SK-N-SH treated with all-trans-retinoic acid at 6 μM for 48 hours (cell line): ENCODE measurements at regions not wholly inside any gene's neighbourhood (a gene's known extent, or its start where the extent isn't known, plus 50 kb on each side); places are given as distances from the start of the nearest gene placed in this dataset.

Source experiments
- ATAC-seq: fragments of 200-7000 bp; cut with Tn5 transposase; 3 replicates; pipeline ENCODE4 v1.9.1; 2020; ENCODE audit warnings: mild to moderate bottlenecking, moderate library complexity
- ARNTL ChIP-seq: fragments of 450-650 bp; formaldehyde crosslinking; IDR thresholded peaks from 2 replicates; pipeline ENCODE4 v1.5.0; 2020; ENCODE audit warnings: low read depth, mild to moderate bottlenecking, moderate library complexity, borderline replicate concordance
- BACH2 ChIP-seq: fragments of 250-450 bp; sonication (Bioruptor Pico); IDR thresholded peaks from 2 replicates; pipeline ENCODE4 v1.9.0; 2021; ENCODE audit warnings: mild to moderate bottlenecking, borderline replicate concordance
- CSRNP3 ChIP-seq: fragments of 250-450 bp; sonication (Bioruptor Pico); IDR thresholded peaks from 2 replicates; pipeline ENCODE4 v1.5.1; 2021; ENCODE audit warnings: mild to moderate bottlenecking, moderate library complexity
- ESRRG ChIP-seq: fragments of 250-450 bp; sonication (Bioruptor Pico); IDR thresholded peaks from 2 replicates; pipeline ENCODE4 v1.6.1; 2021; ENCODE audit warnings: mild to moderate bottlenecking
- GLIS3 ChIP-seq: fragments of 250-450 bp; sonication (Bioruptor Pico); IDR thresholded peaks from 2 replicates; pipeline ENCODE4 v1.5.0; 2020; ENCODE audit warnings: mild to moderate bottlenecking, moderate library complexity
- OSR1 ChIP-seq: fragments of 250-450 bp; sonication (Bioruptor Pico); IDR thresholded peaks from 2 replicates; pipeline ENCODE4 v1.8.0; 2022; ENCODE audit warnings: moderate library complexity, mild to moderate bottlenecking, inconsistent platforms
- PPARA ChIP-seq: fragments of 250-450 bp; sonication (Bioruptor Pico); IDR thresholded peaks from 2 replicates; pipeline ENCODE4 v1.5.0; 2020; ENCODE audit warnings: mild to moderate bottlenecking, borderline replicate concordance
- RARB ChIP-seq: fragments of 250-450 bp; sonication (Bioruptor Pico); IDR thresholded peaks from 2 replicates; pipeline ENCODE4 v1.8.0; 2021; ENCODE audit warnings: mild to moderate bottlenecking, moderate library complexity
- SNAI2 ChIP-seq: fragments of 250-450 bp; sonication (Bioruptor Pico); IDR thresholded peaks from 2 replicates; pipeline ENCODE4 v1.5.0; 2020; ENCODE audit warnings: mild to moderate bottlenecking, moderate library complexity
- TCF4 ChIP-seq: fragments of 250-450 bp; sonication (Bioruptor Pico); IDR thresholded peaks from 2 replicates; pipeline ENCODE4 v1.8.0; 2021; ENCODE audit warnings: mild to moderate bottlenecking, moderate library complexity, borderline replicate concordance
- TOX ChIP-seq: fragments of 250-450 bp; sonication (Bioruptor Pico); IDR thresholded peaks from 2 replicates; pipeline ENCODE4 v1.8.0; 2021; ENCODE audit warnings: mild to moderate bottlenecking, moderate library complexity, borderline replicate concordance
- TSHZ2 ChIP-seq: fragments of 250-450 bp; sonication (Bioruptor Pico); IDR thresholded peaks from 2 replicates; pipeline ENCODE4 v1.5.0; 2020; ENCODE audit warnings: mild to moderate bottlenecking, moderate library complexity
- ZC3H10 ChIP-seq: fragments of 250-450 bp; sonication (Bioruptor Pico); IDR thresholded peaks from 2 replicates; pipeline ENCODE4 v1.5.1; 2021; ENCODE audit warnings: mild to moderate bottlenecking, moderate library complexity
- ZFP3 ChIP-seq: fragments of 250-450 bp; sonication (Bioruptor Pico); IDR thresholded peaks from 2 replicates; pipeline ENCODE4 v1.5.0; 2020; ENCODE audit warnings: mild to moderate bottlenecking, moderate library complexity
- ZFP30 ChIP-seq: fragments of 450-650 bp; formaldehyde crosslinking; IDR thresholded peaks from 2 replicates; pipeline ENCODE4 v1.5.0; 2022; ENCODE audit warnings: mild to moderate bottlenecking, moderate library complexity
- ZNF565 ChIP-seq: fragments of 450-650 bp; formaldehyde crosslinking; conservative IDR thresholded peaks from 2 replicates; pipeline ENCODE4 v1.5.0; 2020; ENCODE audit warnings: low read depth, mild to moderate bottlenecking, moderate library complexity
- ZNF70 ChIP-seq: fragments of 450-650 bp; formaldehyde crosslinking; IDR thresholded peaks from 2 replicates; pipeline ENCODE4 v1.5.0; 2020; ENCODE audit warnings: mild to moderate bottlenecking, moderate library complexity
- ZNF8 ChIP-seq: fragments of 450-650 bp; formaldehyde crosslinking; IDR thresholded peaks from 2 replicates; pipeline ENCODE4 v1.5.0; 2020; ENCODE audit warnings: mild to moderate bottlenecking, moderate library complexity
- TF ChIP-seq, protein P1 (sequence below): fragments of 250-450 bp; sonication (Bioruptor Pico); IDR thresholded peaks from 2 replicates; pipeline ENCODE4 v1.5.1; 2020; ENCODE audit warnings: low read depth, mild to moderate bottlenecking, moderate library complexity

DNA sequence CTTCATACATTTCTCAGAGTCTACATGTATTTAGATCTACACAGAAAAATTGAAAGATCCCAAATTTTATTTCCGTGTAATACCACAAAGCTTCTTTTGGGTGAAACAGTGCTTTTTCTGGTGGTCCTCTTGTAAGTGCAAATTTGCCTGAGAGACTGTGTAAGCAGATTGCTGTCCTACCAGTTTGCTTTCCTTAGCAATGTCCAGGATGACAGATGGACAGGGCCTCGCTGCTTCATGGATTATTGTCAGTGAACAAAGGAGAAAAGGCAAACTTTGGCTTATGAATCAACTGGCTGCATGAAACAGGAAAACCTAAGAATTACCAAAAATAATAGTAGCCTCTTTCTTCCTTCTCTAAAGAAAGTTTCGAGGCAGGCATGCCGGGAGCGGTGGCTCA is 82.6 kb upstream of the UBE2E1 start (continued):
- no peak for TF ChIP-seq CSRNP3 (CRISPR knock-in tag)
- TF ChIP-seq TOX = no peak
- no peak for TF ChIP-seq ZNF565 (CRISPR knock-in tag)

- ATAC-seq = no peak
- TF ChIP-seq ZNF70 (CRISPR knock-in tag) = no peak
- no peak for TF ChIP-seq TOX
- TF ChIP-seq ARNTL = no peak
- no peak for TF ChIP-seq SNAI2
- TF ChIP-seq TSHZ2 = no peak
- TF ChIP-seq, all 23 proteins: peak for 0
Observed at GRCh38 chr3:23723930-23724329, 81.8 kb upstream of the UBE2E1 start.

DNA sequence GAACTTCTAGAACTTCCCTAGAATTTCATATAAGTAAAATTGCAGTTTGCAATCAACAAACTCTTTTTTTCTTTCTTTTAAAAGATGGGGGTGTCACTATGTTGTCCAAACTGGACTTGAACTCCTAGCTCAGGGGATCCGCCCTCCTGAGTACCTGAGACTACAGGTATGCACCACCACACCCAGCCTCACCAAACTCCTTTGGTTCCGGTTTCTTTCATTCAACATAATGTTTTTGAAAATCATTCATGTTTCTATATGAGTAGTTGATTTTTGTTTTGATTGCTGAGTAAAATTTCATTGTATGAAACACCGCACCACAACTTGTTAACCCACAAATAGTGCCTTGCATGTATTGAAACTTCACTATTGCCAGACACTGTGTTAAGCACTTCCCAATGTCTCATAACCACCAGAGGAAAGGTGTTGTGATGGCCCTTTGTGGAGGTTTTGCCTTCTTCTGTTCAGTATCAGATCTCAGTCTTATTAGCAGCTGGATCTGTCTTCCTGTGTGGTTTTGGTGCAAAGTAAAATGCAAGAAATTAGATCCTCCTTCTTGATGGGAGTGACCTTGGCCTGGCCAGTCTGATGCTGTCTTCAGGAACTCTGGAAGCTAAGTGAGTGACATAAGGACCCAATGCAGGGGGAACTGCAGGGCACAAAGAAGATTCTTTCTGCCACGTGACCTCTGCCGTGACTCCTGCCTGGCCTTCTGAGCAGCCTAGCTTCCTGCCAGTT is 78.8 kb upstream of the UBE2E1 start:
- ATAC-seq = 0 out of 3 replicates have a peak, but pooled peaks have one; percentile 45
- TF ChIP-seq ZNF8 (CRISPR knock-in tag) (no peak), ZC3H10 (CRISPR knock-in tag) (no peak), OSR1 (CRISPR knock-in tag) (no peak), SNAI2 (no peak), TCF4 (CRISPR knock-in tag) (no peak), ZFP30 (CRISPR knock-in tag) (no peak), ZNF565 (CRISPR knock-in tag) (no peak), ARNTL (no peak), TSHZ2 (no peak), ESRRG (CRISPR knock-in tag) (no peak), ZFP3 (CRISPR knock-in tag) (no peak), BACH2 (CRISPR knock-in tag) (no peak), CSRNP3 (CRISPR knock-in tag) (no peak), GLIS3 (CRISPR knock-in tag) (no peak), PPARA (CRISPR knock-in tag) (no peak), RARB (no peak)
- TF ChIP-seq, protein P1, sequence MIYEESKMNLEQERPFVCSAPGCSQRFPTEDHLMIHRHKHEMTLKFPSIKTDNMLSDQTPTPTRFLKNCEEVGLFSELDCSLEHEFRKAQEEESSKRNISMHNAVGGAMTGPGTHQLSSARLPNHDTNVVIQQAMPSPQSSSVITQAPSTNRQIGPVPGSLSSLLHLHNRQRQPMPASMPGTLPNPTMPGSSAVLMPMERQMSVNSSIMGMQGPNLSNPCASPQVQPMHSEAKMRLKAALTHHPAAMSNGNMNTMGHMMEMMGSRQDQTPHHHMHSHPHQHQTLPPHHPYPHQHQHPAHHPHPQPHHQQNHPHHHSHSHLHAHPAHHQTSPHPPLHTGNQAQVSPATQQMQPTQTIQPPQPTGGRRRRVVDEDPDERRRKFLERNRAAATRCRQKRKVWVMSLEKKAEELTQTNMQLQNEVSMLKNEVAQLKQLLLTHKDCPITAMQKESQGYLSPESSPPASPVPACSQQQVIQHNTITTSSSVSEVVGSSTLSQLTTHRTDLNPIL (CRISPR knock-in tag) = no peak
